Transverse colon (tissue), 4 donors: ENCODE measurements at regions not wholly inside any gene's neighbourhood (a gene's known extent, or its start where the extent isn't known, plus 50 kb on each side); places are given as distances from the start of the nearest gene placed in this dataset.

Experiments
- DNase-seq: peaks from one replicate; pipeline ENCODE4 v3.0.0-alpha.2; 2019
- H3K27ac ChIP-seq, 4 donors: fragments of 200-600 bp; sonication (generic); 2 replicates each; pipeline ENCODE4 v1.5.1; 2016 to 2018; ENCODE audit warnings: inconsistent platforms in 4 of 4
- H3K27me3 ChIP-seq: fragments of 200-600 bp; sonication (generic); 2 replicates; pipeline ENCODE4 v1.5.1; 2017; ENCODE audit warnings: inconsistent platforms
- H3K36me3 ChIP-seq, 4 donors: fragments of 200-600 bp; sonication (generic); 2 replicates each; pipeline ENCODE4 v1.5.1; 2017 to 2019; ENCODE audit warnings: inconsistent platforms in 4 of 4
- H3K4me1 ChIP-seq, 4 donors: fragments of 200-600 bp; sonication (generic); 2 replicates each; pipeline ENCODE4 v1.5.1; 2017 to 2020; ENCODE audit warnings: inconsistent platforms in 4 of 4
- H3K4me3 ChIP-seq, 4 donors: fragments of 200-600 bp; sonication (generic); 1 replicate in 1 of 4; 2 replicates in 3 of 4; pipeline versions ENCODE4 v1.5.1 to v1.6.1; 2017 to 2019; ENCODE audit warnings: inconsistent platforms in 4 of 4
- H3K9me3 ChIP-seq, 2 donors: fragments of 200-600 bp; sonication (generic); 2 replicates each; pipeline ENCODE4 v1.5.1; 2017 to 2019; ENCODE audit warnings: inconsistent platforms in 2 of 2
- CTCF ChIP-seq, 5 experiments: fragments of 200-600 bp in 3 of 5; fragments of 450-650 bp in 2 of 5; sonication (generic) in 3 of 5; IDR thresholded peaks; 1 replicate in 2 of 5; 2 replicates in 3 of 5; pipeline ENCODE4 v1.5.1; 2016 to 2017; ENCODE audit warnings: antibody characterized with exemption in 5 of 5, inconsistent platforms in 3 of 5, mild to moderate bottlenecking in 2 of 5, moderate library complexity in 1 of 5
- EP300 ChIP-seq: sonication (generic); formaldehyde crosslinking; IDR thresholded peaks from one replicate; pipeline ENCODE4 v1.6.1; 2017; ENCODE audit warnings: antibody characterized with exemption, low read depth
- POLR2A ChIP-seq: fragments of 450-650 bp; IDR thresholded peaks from one replicate; pipeline ENCODE4 v1.6.1; 2016; ENCODE audit warnings: antibody characterized with exemption, mild to moderate bottlenecking, moderate library complexity
- POLR2AphosphoS5 ChIP-seq, 3 donors: sonication (generic); formaldehyde crosslinking; IDR thresholded peaks; one replicate each; pipeline ENCODE4 v1.6.1; 2016; ENCODE audit warnings: antibody characterized with exemption in 3 of 3
- WGBS, 2 donors: methylation state at CpG; one replicate each; pipeline ENCODE4 v1.1.5; 2018; ENCODE audit warnings: low coverage in 1 of 2; 5-methylcytosine and 5-hydroxymethylcytosine counted together
- in situ Hi-C, 4 donors: fragments of 200-750 bp; cut with MboI; loops; one replicate each; pipeline versions ENCODE4 v1.15.0 to v1.15.1; 2017; ENCODE audit warnings: low sequenced_read_pairs in 3 of 4, low pct_ligation_motif_present in 1 of 4, low pct_unique_long_range_greater_than_20kb in 1 of 4
- intact Hi-C: fragments of 100-400 bp; cut with DNase I; formaldehyde crosslinking; loops from one replicate; pipeline ENCODE4 v1.15.1; 2023; ENCODE audit warnings: low total_unique reads

GRCh38 chr3:189568961-189569360, 62.2 kb upstream of the TP63 start:
- H3K4me1 ChIP-seq, result no peaks in the 10 kb centered on the region
- DNase-seq, result no peak
- H3K27ac ChIP-seq, result no peak overlapping the region
- 67% methylated on average over 3 to 4 of the region's 4 CpGs for WGBS, 2 donors
- intact Hi-C loops, result no loop called here
- no peaks in the 10 kb centered on the region for H3K27me3 ChIP-seq
- TF ChIP-seq CTCF (IDR thresholded peaks at IDR 0.05) (no peak), EP300 (no peak), POLR2AphosphoS5 (IDR thresholded peaks at IDR 0.05) (no peak), POLR2A (no peak)
- no peaks in the 10 kb centered on the region for H3K36me3 ChIP-seq
- H3K9me3 ChIP-seq, result no peaks in the 10 kb centered on the region
- H3K4me3 ChIP-seq, result no peak overlapping the region
- in situ Hi-C loops, result no loop called here

- intact Hi-C loops, result no loop called here
- Histone ChIP-seq H3K36me3 (no peaks in the 10 kb centered on the region), H3K4me1 (no peaks in the 10 kb centered on the region), H3K27me3 (no peaks in the 10 kb centered on the region), H3K9me3 (no peaks in the 10 kb centered on the region), H3K4me3 (no peak overlapping the region), H3K27ac (no peak overlapping the region)
- TF ChIP-seq EP300, result no peak
- no peak for TF ChIP-seq POLR2AphosphoS5 (IDR thresholded peaks at IDR 0.05)
- TF ChIP-seq POLR2A, result no peak
- no peak for TF ChIP-seq CTCF (IDR thresholded peaks at IDR 0.05)
- WGBS, 2 donors, result 92 to 95% methylated on average over 2 to 4 of the region's 4 CpGs
- in situ Hi-C loops, result no loop called here
- DNase-seq, result no peak
Observed at GRCh38 chr3:189569473-189569872, 61.7 kb upstream of the TP63 start.

- in situ Hi-C loops, result no loop called here
- H3K4me1 ChIP-seq, result no peaks in the 10 kb centered on the region
- DNase-seq, result no peak
Observed at GRCh38 chr3:189570916-189571315, 60.3 kb upstream of the TP63 start.

GRCh38 chr3:189572249-189572648, 58.9 kb upstream of the TP63 start:
- in situ Hi-C loops (no loop called here), intact Hi-C loops (no loop called here)
- Histone ChIP-seq H3K27me3 (no peaks in the 10 kb centered on the region), H3K27ac (no peak overlapping the region), H3K36me3 (no peaks in the 10 kb centered on the region), H3K4me3 (no peak overlapping the region), H3K4me1 (no peaks in the 10 kb centered on the region), H3K9me3 (no peaks in the 10 kb centered on the region)
- no peak for DNase-seq
- TF ChIP-seq POLR2AphosphoS5 (IDR thresholded peaks at IDR 0.05) (no peak), EP300 (no peak), POLR2A (no peak), CTCF (IDR thresholded peaks at IDR 0.05) (no peak)
- WGBS, 2 donors, result 60 to 79% methylated on average over 2 of the region's 2 CpGs

More at GRCh38 chr3:189570916-189571315, 60.3 kb upstream of the TP63 start:
- Histone ChIP-seq H3K27me3 (no peaks in the 10 kb centered on the region), H3K9me3 (no peaks in the 10 kb centered on the region), H3K4me3 (no peak overlapping the region), H3K36me3 (no peaks in the 10 kb centered on the region), H3K27ac (no peak overlapping the region)
- no peak for TF ChIP-seq POLR2AphosphoS5 (IDR thresholded peaks at IDR 0.05)
- TF ChIP-seq EP300, result no peak
- TF ChIP-seq POLR2A, result no peak
- TF ChIP-seq CTCF (IDR thresholded peaks at IDR 0.05), result no peak
- intact Hi-C loops, result no loop called here
